DOHH2 (cell line): ENCODE measurements at regions not wholly inside any gene's neighbourhood (a gene's known extent, or its start where the extent isn't known, plus 50 kb on each side); places are given as distances from the start of the nearest gene placed in this dataset.
"Not testable (repeated sequence)": the region's sequence is repeated elsewhere in the genome, so short reads cannot be mapped to it uniquely, and the experiment has no call there.

ENCODE experiments used
- H3F3A ChIP-seq: fragments of 200-600 bp; sonication (generic), shearing (Covaris generic); 2 replicates; pipeline ENCODE4 v1.6.0; 2016; ENCODE audit warnings: antibody characterized with exemption, mild to moderate bottlenecking; ENCODE audit not compliant: control insufficient read depth, insufficient read depth
- H3K27ac ChIP-seq: fragments of 200-600 bp; sonication (generic); 2 replicates; pipeline ENCODE4 v1.5.1; 2014; ENCODE audit warnings: low read depth, mild to moderate bottlenecking, low read length, moderate library complexity
- H3K27me3 ChIP-seq: fragments of 200-600 bp; sonication (generic); 2 replicates; pipeline ENCODE4 v1.6.1; 2014; ENCODE audit warnings: mild to moderate bottlenecking, low read length, mixed read lengths; ENCODE audit not compliant: control insufficient read depth
- H3K36me3 ChIP-seq: fragments of 200-600 bp; sonication (generic); 2 replicates; pipeline ENCODE4 v1.6.1; 2014; ENCODE audit warnings: mild to moderate bottlenecking, low read length, moderate library complexity, mixed read lengths; ENCODE audit not compliant: control insufficient read depth
- H3K4me1 ChIP-seq: fragments of 200-600 bp; sonication (generic); 2 replicates; pipeline ENCODE4 v1.6.1; 2014; ENCODE audit warnings: mild to moderate bottlenecking, low read length, mixed read lengths; ENCODE audit not compliant: control insufficient read depth
- H3K4me2 ChIP-seq: fragments of 200-600 bp; sonication (generic); 2 replicates; pipeline ENCODE4 v1.6.0; 2014; ENCODE audit warnings: mild to moderate bottlenecking, low read length, moderate library complexity
- H3K4me3 ChIP-seq: fragments of 200-600 bp; sonication (generic); 2 replicates; pipeline ENCODE4 v1.5.1; 2014; ENCODE audit warnings: mild to moderate bottlenecking, low read length, mixed read lengths
- H3K79me2 ChIP-seq: fragments of 200-600 bp; sonication (generic); 2 replicates; pipeline ENCODE4 v1.6.1; 2014; ENCODE audit warnings: mild to moderate bottlenecking, low read length, mixed read lengths; ENCODE audit not compliant: control insufficient read depth
- H3K9me2 ChIP-seq: fragments of 200-600 bp; sonication (generic); replicated peaks from 2 replicates; pipeline ENCODE4 v1.6.1; 2014; ENCODE audit warnings: mild to moderate bottlenecking, low read length, mixed read lengths; ENCODE audit not compliant: control insufficient read depth
- H3K9me3 ChIP-seq: fragments of 200-600 bp; sonication (generic); 2 replicates; pipeline ENCODE4 v1.6.1; 2014; ENCODE audit warnings: antibody characterized with exemption, low read length, mixed read lengths; ENCODE audit not compliant: control insufficient read depth, insufficient read depth
- H4K20me1 ChIP-seq: fragments of 200-600 bp; sonication (generic); 2 replicates; pipeline ENCODE4 v1.6.0; 2014; ENCODE audit warnings: low read depth, mild to moderate bottlenecking, antibody characterized with exemption, low read length, moderate library complexity; ENCODE audit not compliant: control insufficient read depth, insufficient read depth
- CTCF ChIP-seq: fragments of 200-600 bp; sonication (generic); IDR thresholded peaks from one replicate; pipeline ENCODE4 v1.5.1; 2014; ENCODE audit warnings: antibody characterized with exemption, mild to moderate bottlenecking, low read depth, low read length; ENCODE audit not compliant: poor library complexity, severe bottlenecking
- EZH2phosphoT487 ChIP-seq: fragments of 200-600 bp; sonication (generic); IDR thresholded peaks from 2 replicates; pipeline ENCODE4 v1.6.1; 2017; ENCODE audit warnings: borderline replicate concordance, mild to moderate bottlenecking, antibody characterized with exemption, low read length, moderate library complexity, mixed read lengths

- Histone ChIP-seq H3K9me3 (peaks cover 3% of the 10 kb centered on the region; the same call in 1 of the 2 replicates), H3F3A (no peaks in the 10 kb centered on the region), H3K27ac (no peak overlapping the region), H3K4me2 (no peak overlapping the region), H3K79me2 (no peaks in the 10 kb centered on the region), H3K4me3 (no peak overlapping the region), H3K36me3 (no peaks in the 10 kb centered on the region), H3K4me1 (peaks cover 12% of the 10 kb centered on the region; the same call in 1 of the 2 replicates), H3K27me3 (no peaks in the 10 kb centered on the region), H4K20me1 (no peaks in the 10 kb centered on the region), H3K9me2 (no peaks in the 10 kb centered on the region)
- no peak for TF ChIP-seq EZH2phosphoT487
- TF ChIP-seq CTCF: no peak
These were observed 106.7 kb upstream of the PLEKHG1 start for GRCh38 chr6:150492941-150493340.

- not testable (repeated sequence) for H3K9me3 ChIP-seq, H3K4me2 ChIP-seq
These were observed 106.1 kb upstream of the PLEKHG1 start for GRCh38 chr6:150493552-150493951.

GRCh38 chr6:150494241-150494640, 105.4 kb upstream of the PLEKHG1 start:
- no peaks in the 10 kb centered on the region for H4K20me1 ChIP-seq
- no peak overlapping the region for H3K4me2 ChIP-seq
- H3K9me3 ChIP-seq: peaks cover 3% of the 10 kb centered on the region; the same call in 1 of the 2 replicates
- no peak overlapping the region for H3K27ac ChIP-seq
- TF ChIP-seq CTCF (no peak), EZH2phosphoT487 (no peak)
- H3K4me1 ChIP-seq: peaks cover 12% of the 10 kb centered on the region; the same call in 1 of the 2 replicates
- H3K9me2 ChIP-seq: no peaks in the 10 kb centered on the region
- no peak overlapping the region for H3K4me3 ChIP-seq
- H3K27me3 ChIP-seq: no peaks in the 10 kb centered on the region
- no peaks in the 10 kb centered on the region for H3F3A ChIP-seq
- no peaks in the 10 kb centered on the region for H3K36me3 ChIP-seq
- no peaks in the 10 kb centered on the region for H3K79me2 ChIP-seq

More at GRCh38 chr6:150493552-150493951, 106.1 kb upstream of the PLEKHG1 start:
- not testable (repeated sequence) for H4K20me1 ChIP-seq, H3K36me3 ChIP-seq, H3K79me2 ChIP-seq, H3K27ac ChIP-seq, H3K4me3 ChIP-seq, H3F3A ChIP-seq, H3K9me2 ChIP-seq, H3K27me3 ChIP-seq
- H3K4me1 ChIP-seq: peaks cover 12% of the 10 kb centered on the region; the same call in 1 of the 2 replicates

- H3K79me2 ChIP-seq: no peaks in the 10 kb centered on the region
- no peaks in the 10 kb centered on the region for H3K36me3 ChIP-seq
- H4K20me1 ChIP-seq: no peaks in the 10 kb centered on the region
- TF ChIP-seq CTCF (no peak), EZH2phosphoT487 (no peak)
- H3K27ac ChIP-seq: no peak overlapping the region
- peaks cover 7% of the 10 kb centered on the region; the same call in 1 of the 2 replicates for H3K9me3 ChIP-seq
- no peak overlapping the region for H3K4me3 ChIP-seq
- no peaks in the 10 kb centered on the region for H3F3A ChIP-seq
- H3K4me1 ChIP-seq: peaks cover 9% of the 10 kb centered on the region; the same call in 1 of the 2 replicates
- H3K4me2 ChIP-seq: no peak overlapping the region
- H3K27me3 ChIP-seq: no peaks in the 10 kb centered on the region
- H3K9me2 ChIP-seq: no peaks in the 10 kb centered on the region
These were observed 104.6 kb upstream of the PLEKHG1 start for GRCh38 chr6:150495126-150495525.
